ENCODE measurements at regions not wholly inside any gene's neighbourhood (a gene's known extent, or its start where the extent isn't known, plus 50 kb on each side); places are given as distances from the start of the nearest gene placed in this dataset.

GRCh38 chr10:80705899-80706298 is 168.2 kb downstream of the SH2D4B start:
- H3K36me3 ChIP-seq (ENCODE audit: insufficient read depth, low read length) = no peaks in the 10 kb centered on the region
- no peak overlapping the region for H3K4me2 ChIP-seq (ENCODE audit: insufficient read depth, low read length)
- TF ChIP-seq EZH2 (IDR thresholded peaks at IDR 0.05; ENCODE audit: borderline replicate concordance, low read depth, low read length, severe bottlenecking) (no peak), CTCF (IDR thresholded peaks at IDR 0.05; ENCODE audit: borderline replicate concordance, extremely low read depth, low read length, poor library complexity, severe bottlenecking) (no peak)
- H4K20me1 ChIP-seq (ENCODE audit: insufficient read depth, low read length) = no peaks in the 10 kb centered on the region
- H3K79me2 ChIP-seq (ENCODE audit: insufficient read depth, low read length) = no peaks in the 10 kb centered on the region
- no peak overlapping the region for H3K9ac ChIP-seq (ENCODE audit: low read depth, low read length)
- no peaks in the 10 kb centered on the region for H3K9me3 ChIP-seq (ENCODE audit: insufficient read depth, low read length, severe bottlenecking)
- no peaks in the 10 kb centered on the region for H3K4me1 ChIP-seq (ENCODE audit: insufficient read depth, low read length)
- no peak overlapping the region for H3K4me3 ChIP-seq (ENCODE audit: low read depth in 1 of 2, low read length in 2 of 2)
- H3K27ac ChIP-seq (ENCODE audit: low read length) = no peak overlapping the region
- ATAC-seq (ENCODE audit: insufficient read depth, low read depth) = no peak
- no peak for DNase-seq
- no peak overlapping the region for H2AFZ ChIP-seq (ENCODE audit: low read depth, low read length)
- no peaks in the 10 kb centered on the region for H3K27me3 ChIP-seq (ENCODE audit: insufficient read depth, low read length, poor library complexity)

- TF ChIP-seq CTCF (IDR thresholded peaks at IDR 0.05; ENCODE audit: borderline replicate concordance, extremely low read depth, low read length, poor library complexity, severe bottlenecking) = no peak
- TF ChIP-seq EZH2 (IDR thresholded peaks at IDR 0.05; ENCODE audit: borderline replicate concordance, low read depth, low read length, severe bottlenecking) = no peak
- H2AFZ ChIP-seq (ENCODE audit: low read depth, low read length) = no peak overlapping the region
- no peak for ATAC-seq (ENCODE audit: insufficient read depth, low read depth)
- DNase-seq = no peak
- no peaks in the 10 kb centered on the region for H3K79me2 ChIP-seq (ENCODE audit: insufficient read depth, low read length)
- H4K20me1 ChIP-seq (ENCODE audit: insufficient read depth, low read length) = no peaks in the 10 kb centered on the region
- no peak overlapping the region for H3K9ac ChIP-seq (ENCODE audit: low read depth, low read length)
- H3K4me2 ChIP-seq (ENCODE audit: insufficient read depth, low read length) = no peak overlapping the region
- H3K27me3 ChIP-seq (ENCODE audit: insufficient read depth, low read length, poor library complexity) = peaks cover 3% of the 10 kb centered on the region
- no peaks in the 10 kb centered on the region for H3K9me3 ChIP-seq (ENCODE audit: insufficient read depth, low read length, severe bottlenecking)
- H3K4me3 ChIP-seq (ENCODE audit: low read depth in 1 of 2, low read length in 2 of 2) = no peak overlapping the region
- H3K36me3 ChIP-seq (ENCODE audit: insufficient read depth, low read length) = no peaks in the 10 kb centered on the region
- H3K4me1 ChIP-seq (ENCODE audit: insufficient read depth, low read length) = no peaks in the 10 kb centered on the region
- no peak overlapping the region for H3K27ac ChIP-seq (ENCODE audit: low read length)
Observed at GRCh38 chr10:80708185-80708584, 170.5 kb downstream of the SH2D4B start.

GRCh38 chr10:80708808-80709207 is 171.1 kb downstream of the SH2D4B start:
- ATAC-seq (ENCODE audit: insufficient read depth, low read depth) = no peak
- H4K20me1 ChIP-seq (ENCODE audit: insufficient read depth, low read length) = no peaks in the 10 kb centered on the region
- no peak overlapping the region for H3K9ac ChIP-seq (ENCODE audit: low read depth, low read length)
- TF ChIP-seq CTCF (IDR thresholded peaks at IDR 0.05; ENCODE audit: borderline replicate concordance, extremely low read depth, low read length, poor library complexity, severe bottlenecking) (no peak), EZH2 (IDR thresholded peaks at IDR 0.05; ENCODE audit: borderline replicate concordance, low read depth, low read length, severe bottlenecking) (no peak)
- no peaks in the 10 kb centered on the region for H3K4me1 ChIP-seq (ENCODE audit: insufficient read depth, low read length)
- H3K4me3 ChIP-seq (ENCODE audit: low read depth in 1 of 2, low read length in 2 of 2) = no peak overlapping the region
- no peaks in the 10 kb centered on the region for H3K36me3 ChIP-seq (ENCODE audit: insufficient read depth, low read length)
- no peaks in the 10 kb centered on the region for H3K79me2 ChIP-seq (ENCODE audit: insufficient read depth, low read length)
- H3K27ac ChIP-seq (ENCODE audit: low read length) = no peak overlapping the region
- H3K27me3 ChIP-seq (ENCODE audit: insufficient read depth, low read length, poor library complexity) = peaks cover 3% of the 10 kb centered on the region
- H3K4me2 ChIP-seq (ENCODE audit: insufficient read depth, low read length) = no peak overlapping the region
- no peak for DNase-seq
- H2AFZ ChIP-seq (ENCODE audit: low read depth, low read length) = no peak overlapping the region
- H3K9me3 ChIP-seq (ENCODE audit: insufficient read depth, low read length, severe bottlenecking) = no peaks in the 10 kb centered on the region

GRCh38 chr10:80709866-80710265 is 172.2 kb downstream of the SH2D4B start:
- H3K4me3 ChIP-seq (ENCODE audit: low read depth in 1 of 2, low read length in 2 of 2) = no peak overlapping the region
- H3K4me2 ChIP-seq (ENCODE audit: insufficient read depth, low read length) = no peak overlapping the region
- no peaks in the 10 kb centered on the region for H3K4me1 ChIP-seq (ENCODE audit: insufficient read depth, low read length)
- DNase-seq (no peak), ATAC-seq (ENCODE audit: insufficient read depth, low read depth) (no peak)
- no peaks in the 10 kb centered on the region for H4K20me1 ChIP-seq (ENCODE audit: insufficient read depth, low read length)
- H3K9me3 ChIP-seq (ENCODE audit: insufficient read depth, low read length, severe bottlenecking) = no peaks in the 10 kb centered on the region
- no peak overlapping the region for H3K9ac ChIP-seq (ENCODE audit: low read depth, low read length)
- H3K27me3 ChIP-seq (ENCODE audit: insufficient read depth, low read length, poor library complexity) = peaks cover 3% of the 10 kb centered on the region
- no peak overlapping the region for H3K27ac ChIP-seq (ENCODE audit: low read length)
- TF ChIP-seq EZH2 (IDR thresholded peaks at IDR 0.05; ENCODE audit: borderline replicate concordance, low read depth, low read length, severe bottlenecking) (no peak), CTCF (IDR thresholded peaks at IDR 0.05; ENCODE audit: borderline replicate concordance, extremely low read depth, low read length, poor library complexity, severe bottlenecking) (no peak)
- no peak overlapping the region for H2AFZ ChIP-seq (ENCODE audit: low read depth, low read length)
- H3K36me3 ChIP-seq (ENCODE audit: insufficient read depth, low read length) = no peaks in the 10 kb centered on the region
- H3K79me2 ChIP-seq (ENCODE audit: insufficient read depth, low read length) = no peaks in the 10 kb centered on the region
